GF-D8 (cell line): ENCODE measurements at regions not wholly inside any gene's neighbourhood (a gene's known extent, or its start where the extent isn't known, plus 50 kb on each side); places are given as distances from the start of the nearest gene placed in this dataset.
"Not testable (repeated sequence)": the region's sequence is repeated elsewhere in the genome, so short reads cannot be mapped to it uniquely, and the experiment has no call there.

Source experiments
- DNase-seq: peaks from one replicate; lab custom pipeline; 2025; lab: John Stamatoyannopoulos, UW

DNA sequence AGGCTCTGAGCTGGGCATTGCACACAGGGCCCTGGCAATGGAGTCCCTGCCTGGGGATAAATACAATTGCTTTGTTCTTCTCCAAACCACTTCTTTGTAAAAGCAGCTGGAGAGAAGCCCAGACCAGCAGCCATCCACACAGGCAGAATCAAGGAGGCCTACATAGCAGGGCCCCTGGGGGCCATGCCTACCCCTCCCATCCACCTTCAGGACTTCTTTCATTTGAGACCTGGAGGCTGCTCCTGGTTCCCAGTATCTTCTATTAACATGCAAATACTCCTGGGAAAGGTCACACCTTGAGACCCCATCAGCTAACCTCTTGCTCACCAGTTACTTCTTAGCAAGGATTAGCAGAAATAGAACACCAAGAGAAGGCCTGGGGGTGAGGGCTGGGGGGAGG is 511.1 kb downstream of the SOX6 start:
- no peak for DNase-seq

DNA sequence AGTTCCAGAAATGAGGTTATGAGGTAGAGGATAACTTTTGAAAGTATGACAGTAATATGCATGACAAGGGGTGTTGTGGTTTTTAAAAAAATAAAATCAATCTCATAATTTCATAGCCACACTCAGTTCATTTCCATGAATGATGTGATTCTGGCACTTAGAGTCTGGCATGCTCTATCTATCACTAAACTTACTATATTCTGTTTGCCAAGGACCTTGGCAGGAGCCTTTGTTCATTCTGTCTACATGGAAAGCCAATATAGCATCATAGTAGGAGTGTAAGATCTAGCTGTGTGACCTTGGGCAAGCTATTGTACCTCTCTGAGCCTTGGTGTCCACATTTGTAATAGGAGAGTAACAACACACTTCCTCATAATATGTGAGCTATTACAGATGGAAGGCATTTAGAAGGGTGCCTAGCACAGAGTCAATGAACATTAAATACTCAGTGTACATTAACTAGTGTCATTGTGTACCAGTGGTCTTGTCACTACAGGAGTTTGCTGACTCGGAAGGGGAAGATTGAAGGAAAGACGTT is 507.6 kb downstream of the SOX6 start:
- no peak for DNase-seq

DNA sequence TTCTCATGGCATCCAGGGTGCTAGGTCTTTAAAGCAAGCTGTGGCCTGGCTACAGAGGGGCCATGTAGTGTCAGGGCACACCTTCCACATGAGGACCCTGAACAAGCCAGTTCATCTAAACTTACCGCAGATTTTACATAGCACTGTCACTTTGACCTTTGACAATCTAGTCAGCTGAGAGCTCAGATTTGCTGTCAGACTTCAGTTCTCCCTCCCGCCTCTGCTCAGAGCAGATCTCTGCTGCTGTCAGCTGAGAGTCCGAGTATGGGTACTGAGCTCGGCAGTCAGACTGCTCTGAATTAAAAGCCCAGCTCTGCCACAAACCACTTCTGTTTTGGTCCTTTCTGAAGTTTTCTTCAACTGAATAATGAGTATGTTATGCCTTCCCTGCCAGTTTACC is 507.1 kb downstream of the SOX6 start:
- DNase-seq: no peak

DNA sequence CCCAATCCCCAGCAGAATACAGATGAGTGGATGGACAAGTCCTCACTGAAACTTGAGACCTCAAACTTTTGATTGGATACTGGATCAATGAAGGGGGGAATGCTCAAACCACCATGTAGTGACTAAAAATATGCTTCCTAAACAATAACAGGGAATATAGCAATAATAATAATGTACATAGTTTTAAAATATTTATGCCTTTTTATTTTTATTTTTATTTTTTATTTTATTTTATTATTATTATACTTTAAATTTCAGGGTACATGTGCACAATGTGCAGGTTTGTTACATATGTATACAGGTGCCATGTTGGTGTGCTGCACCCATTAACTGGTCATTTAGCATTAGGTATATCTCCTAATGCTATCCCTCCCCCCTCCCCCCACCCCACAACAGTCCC is 506.0 kb downstream of the SOX6 start:
- not testable (repeated sequence) for DNase-seq

DNA sequence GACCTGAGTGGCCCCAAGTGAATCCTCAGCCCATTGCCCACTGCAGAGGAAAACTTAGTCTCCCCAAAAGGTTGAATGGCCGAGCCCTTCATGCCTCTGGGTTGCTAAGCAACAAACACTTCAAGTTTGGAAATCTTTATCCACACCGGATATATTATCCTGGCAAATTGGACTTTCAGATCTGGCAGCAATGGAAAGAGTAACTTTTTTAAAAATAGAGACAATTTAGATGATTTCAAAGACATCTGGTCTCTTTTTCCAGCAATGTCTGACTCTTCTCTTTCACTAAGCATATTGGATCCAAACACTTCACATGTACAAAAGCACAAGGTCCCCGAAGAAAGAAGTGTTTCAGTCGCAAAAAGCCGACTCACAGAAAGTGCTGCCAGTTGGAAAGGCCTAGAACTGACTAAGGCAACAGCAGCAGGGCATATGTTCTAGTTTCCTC is 505.3 kb downstream of the SOX6 start:
- DNase-seq: no peak

DNA sequence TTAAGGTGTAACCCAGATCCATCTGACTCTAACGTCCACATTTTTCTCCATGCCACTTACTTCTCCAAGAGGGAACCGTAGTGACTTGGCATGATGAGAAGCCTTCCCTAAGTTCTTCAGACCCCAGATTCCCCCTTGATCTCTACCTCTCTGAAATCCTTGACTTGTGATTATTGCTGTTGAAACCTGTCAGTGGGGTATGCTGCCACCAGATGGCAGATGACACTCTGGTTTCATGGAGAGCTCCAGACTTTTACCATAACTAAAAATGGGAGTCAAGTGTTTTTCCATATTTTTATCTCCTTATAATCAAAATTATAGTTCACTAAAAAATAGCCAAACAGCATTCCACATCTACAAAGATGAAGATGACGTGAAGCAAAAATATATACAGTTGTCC is 504.2 kb downstream of the SOX6 start:
- no peak for DNase-seq

DNA sequence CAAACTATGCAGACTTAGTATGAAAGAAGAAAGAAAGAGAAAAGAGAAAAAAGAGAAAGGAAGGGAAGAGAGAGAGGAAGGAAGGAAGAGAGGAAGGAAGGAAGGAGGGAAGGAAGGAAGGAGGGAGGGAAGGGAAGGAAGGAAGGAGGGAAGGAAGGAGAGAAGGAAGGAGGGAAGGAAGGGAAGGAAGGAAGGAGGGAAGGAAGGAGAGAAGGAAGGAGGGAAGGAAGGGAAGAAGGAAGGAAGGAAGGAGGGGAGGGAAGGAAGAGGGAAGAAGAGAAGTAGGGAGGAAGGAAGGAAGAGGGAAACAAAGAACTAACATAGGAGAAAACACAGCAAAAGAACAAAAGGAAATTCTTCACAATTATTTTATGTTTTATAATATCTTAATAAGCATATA is 502.1 kb downstream of the SOX6 start:
- DNase-seq: no peak

DNA sequence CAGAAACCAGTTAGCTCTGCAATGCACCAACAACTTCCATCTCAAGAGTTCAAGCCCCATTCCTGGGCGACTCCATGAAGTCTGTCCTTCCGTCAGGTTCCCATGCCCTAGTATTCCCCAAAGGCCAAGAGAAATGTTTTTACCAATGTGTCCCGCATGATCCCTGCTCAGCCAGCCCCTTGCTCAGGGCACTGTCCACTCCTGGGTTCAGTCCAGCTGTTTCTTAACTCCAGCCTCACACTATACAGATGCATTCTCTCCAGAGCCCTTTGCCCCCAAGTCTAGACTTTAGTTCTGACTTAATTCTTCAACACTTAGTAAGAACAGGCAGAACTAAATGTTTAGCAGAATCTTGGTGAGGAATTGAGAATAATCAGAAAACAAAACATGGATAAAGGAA is 497.5 kb downstream of the SOX6 start:
- no peak for DNase-seq

DNA sequence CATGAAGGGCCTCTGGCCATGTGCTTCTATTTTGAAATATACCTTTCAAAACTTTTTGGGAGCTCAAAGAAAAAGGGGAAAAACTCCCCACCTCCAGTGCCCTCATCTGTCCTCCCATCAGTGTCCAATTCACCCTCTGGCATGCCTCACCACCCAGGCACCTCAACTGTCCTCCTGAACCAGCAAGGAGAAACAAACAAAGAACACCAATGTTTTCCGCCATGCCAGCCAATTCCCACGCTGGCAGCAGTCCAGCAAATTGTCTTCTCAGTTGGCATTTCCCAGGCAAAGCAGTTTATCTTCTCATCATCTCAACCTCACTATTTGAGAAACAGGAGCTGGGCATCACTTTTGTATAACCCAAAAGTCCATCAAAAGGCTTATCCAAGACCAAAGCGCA is 496.9 kb downstream of the SOX6 start:
- no peak for DNase-seq

DNA sequence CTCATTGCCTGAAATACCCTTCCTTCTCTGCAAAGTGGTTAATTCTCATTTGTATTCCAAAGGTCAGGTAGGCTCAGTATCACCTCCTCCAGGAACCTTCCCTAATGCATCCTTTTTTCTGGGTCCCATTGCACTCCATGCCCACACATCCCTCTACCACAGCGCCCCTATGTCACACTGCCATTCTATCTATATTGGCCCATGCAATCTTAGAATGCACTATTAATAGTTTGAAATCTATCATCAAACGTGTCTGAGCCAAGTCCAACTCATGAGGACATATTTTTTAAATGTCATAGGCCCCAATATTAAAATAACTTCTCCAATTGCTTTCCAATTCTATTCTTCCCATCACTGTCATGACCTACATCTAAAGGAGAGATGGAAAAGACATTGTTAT is 495.1 kb downstream of the SOX6 start:
- no peak for DNase-seq

DNA sequence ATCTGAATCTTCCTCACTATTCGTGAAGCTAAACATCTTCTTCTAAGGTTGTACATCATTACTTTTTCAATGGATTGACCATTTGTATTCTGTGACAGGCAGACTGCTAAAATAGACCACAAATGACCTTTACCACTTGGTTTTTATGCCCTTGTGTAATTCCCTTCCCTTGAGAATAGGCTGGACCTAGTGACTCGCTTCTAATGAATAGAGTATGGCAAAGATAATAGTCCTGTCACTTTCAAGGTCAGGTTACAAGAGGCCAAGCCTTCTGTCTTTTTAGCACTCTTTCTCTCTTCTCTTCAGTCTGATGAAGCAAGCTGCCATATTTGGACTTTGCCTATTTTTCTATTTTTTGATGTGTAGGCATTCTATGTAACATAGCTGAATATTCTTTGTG is 492.9 kb downstream of the SOX6 start:
- DNase-seq: no peak

DNA sequence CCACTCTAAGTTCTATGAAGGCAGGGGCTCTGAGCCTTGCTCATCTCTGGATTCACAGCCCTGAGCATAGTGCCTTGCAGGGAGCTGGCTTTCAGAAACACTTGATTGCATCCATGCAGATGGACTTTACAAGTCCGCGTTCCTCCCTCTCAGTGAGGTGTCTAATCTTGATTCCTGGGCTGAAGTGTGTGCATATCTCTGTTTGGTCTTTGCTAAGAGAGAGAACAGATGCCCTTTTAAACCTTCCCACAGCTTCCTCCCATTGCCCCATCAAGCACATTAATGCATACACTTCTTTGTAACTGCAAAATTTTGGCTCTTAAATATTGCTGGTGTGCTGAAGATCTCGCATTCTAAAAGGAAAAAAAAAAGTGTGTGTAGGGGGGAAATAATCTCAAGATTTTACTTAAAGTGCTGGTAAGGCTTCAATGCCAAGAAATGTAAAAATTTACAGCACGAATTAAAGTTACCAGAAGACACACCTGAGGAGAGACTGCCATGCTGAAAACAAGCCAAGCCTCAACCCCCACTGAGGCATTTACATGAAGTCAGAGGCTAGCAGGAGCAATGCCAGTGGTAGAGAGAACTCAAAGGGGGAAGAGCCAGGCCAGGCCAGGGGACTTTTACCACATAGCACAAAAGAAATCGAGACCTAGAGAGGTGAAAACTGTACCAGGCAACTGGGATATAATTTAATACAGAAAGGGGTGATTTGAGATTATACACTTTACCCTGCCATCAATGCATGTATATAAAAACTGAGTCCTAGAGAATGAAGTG is 492.1 kb downstream of the SOX6 start:
- no peak for DNase-seq

DNA sequence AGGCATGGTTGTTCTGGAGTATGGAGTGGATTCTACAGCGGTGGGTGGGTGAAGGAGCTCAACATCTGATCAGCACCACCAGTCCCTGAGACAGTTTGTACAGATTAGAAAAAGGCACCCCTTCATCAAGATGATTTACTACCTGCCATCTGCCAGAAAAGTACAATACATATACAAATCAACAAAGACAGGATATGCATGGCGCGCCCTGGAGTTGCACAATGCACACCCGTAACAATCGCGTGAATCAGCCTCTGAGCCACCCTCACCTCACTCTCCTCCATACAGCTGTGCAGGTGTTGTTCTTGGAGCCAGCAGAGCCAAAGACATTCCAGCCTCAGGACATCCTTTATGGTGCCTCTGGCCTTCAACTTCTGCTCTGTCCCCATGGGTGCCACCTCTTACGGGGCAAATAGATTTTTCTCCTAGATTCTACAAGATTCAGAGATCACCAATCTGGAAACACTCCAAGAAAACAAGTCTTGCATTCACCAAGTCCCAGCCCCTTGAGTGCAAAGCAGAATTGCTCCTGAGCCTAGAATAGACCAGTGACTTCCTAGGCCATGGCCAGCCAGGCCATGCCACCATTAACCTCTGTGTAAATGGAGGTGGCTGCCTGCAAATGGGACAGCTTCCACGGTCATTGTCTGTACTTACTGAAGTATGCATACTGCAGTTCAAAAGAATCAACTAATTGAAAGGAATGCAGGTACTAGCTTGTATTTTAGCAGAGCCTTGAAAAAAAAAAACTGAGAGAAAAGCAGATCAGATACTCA is 490.9 kb downstream of the SOX6 start:
- DNase-seq: no peak

DNA sequence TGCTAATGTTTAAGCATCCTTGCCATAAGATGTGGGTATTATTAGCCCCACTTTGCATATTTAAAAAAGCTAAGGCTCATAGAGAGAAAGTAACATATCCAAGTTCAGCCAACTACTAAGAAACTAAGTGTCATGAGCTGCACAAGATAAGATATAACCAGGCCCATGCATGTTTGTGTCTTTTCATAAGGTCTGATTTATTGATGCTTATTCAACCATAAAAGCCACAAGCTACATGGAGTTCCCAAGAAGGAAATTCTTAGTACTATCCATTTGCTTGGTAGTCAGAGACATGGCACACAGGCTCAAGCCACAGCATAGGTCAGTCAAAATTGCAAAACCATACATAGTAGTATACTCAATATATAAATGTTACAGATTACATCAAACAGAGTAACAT is 488.5 kb downstream of the SOX6 start:
- DNase-seq: no peak

DNA sequence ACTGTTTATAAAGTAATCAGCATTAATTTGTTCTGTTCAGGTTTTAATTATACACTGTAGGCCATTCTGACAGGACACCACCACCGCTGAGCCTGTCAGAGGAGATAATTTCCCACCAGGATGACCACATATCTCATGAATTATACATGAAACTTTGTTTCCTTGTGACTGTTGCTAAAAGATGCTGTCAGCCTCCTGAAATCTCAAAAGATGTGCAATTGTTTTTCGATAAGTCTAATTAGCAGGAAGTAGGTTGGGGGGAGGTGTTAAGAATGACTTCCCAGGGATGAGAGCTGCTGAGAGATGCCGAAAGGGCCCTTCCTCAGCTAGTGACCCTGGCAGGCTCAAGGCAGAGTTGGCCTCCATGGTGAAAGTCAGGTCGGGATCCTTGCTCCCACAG is 485.4 kb downstream of the SOX6 start:
- no peak for DNase-seq

DNA sequence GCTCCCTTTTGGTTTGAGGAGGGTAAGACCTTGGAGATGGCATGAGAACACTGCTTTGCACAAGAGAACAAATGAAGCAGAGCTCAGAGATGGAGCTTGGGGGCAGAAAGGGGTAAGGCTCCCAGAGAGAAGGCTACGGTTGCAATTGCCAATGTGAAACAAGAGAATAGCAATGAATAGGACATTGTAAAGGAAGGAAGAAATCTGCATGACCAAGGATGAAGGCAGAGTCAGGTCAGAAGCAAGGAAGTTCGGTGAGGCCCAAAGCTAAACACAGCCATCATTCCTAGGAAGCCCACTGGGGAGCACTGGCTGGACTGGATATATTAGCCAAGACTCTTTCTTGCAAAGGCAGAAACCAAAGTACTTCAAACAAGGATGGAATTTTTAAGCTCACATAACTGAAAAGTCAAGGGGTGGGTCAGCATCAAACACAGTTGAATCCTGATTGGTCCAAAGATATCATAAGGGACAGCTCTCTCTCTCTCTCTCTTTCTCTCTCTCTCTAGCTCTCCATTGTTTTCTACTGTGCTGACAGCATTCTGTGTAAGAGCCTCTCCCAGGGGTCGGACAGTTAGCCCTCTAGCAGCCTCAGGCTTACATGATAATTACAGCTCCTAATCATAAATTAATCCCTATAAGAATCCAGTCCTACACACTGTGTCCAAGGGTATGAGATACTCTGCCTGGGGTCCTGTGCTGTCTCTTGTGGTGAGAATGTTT is 484.3 kb downstream of the SOX6 start:
- no peak for DNase-seq

DNA sequence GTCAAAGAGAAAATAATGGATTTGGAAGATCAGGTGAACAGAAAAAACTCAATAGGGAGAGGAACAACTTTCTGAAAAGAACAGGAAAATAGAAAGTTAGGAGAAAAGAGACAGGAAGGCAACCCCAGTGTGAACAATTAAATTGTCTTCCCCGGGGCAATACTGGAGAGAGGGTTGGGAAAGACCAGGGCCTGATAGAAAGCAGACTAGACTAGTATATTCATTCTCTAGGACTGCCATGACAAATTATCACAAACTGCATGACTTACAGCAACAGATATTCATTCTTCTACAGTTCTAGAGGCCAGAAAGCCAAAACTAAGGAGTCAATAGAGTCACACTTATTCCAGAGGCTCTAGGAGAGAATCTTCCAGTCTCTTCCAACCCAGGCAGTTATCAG is 482.8 kb downstream of the SOX6 start:
- DNase-seq: no peak

DNA sequence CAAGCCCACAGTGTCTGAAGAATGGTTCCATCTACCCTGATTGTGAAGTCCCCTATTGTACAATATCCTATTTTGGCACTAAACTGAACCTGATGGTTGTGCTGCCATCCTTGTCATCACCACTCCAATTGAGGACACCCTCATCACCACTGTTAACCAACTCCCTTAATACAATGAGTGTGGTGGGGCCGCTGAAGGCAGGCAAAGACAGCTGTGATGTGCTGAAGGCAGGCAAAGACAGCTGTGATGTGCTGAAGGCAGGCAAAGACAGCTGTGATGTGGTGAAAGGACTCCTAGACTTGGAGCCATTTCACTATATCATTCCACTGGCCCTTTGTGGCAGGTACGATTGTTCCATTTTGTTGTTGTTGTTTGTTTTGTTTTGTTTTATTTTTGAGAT is 481.6 kb downstream of the SOX6 start:
- no peak for DNase-seq

DNA sequence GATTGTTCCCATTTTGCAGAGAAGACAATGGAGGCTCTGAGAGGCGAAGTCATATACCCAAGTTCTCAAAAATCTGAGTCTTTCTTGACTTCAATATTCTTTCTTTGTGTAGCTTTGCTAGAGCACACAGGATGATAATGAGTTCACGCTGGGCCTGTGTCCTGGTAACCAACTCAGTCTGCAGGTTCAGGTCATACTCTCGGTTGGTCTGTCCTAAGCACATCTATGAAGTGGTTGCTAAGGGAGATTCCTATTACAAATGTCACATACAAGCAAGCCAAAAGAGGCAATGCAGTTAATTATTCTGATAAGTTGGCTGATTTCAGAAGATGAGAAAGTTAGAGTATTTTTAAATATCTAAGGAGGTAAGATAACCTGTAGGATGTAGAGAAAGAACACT is 481.0 kb downstream of the SOX6 start:
- DNase-seq: no peak

DNA sequence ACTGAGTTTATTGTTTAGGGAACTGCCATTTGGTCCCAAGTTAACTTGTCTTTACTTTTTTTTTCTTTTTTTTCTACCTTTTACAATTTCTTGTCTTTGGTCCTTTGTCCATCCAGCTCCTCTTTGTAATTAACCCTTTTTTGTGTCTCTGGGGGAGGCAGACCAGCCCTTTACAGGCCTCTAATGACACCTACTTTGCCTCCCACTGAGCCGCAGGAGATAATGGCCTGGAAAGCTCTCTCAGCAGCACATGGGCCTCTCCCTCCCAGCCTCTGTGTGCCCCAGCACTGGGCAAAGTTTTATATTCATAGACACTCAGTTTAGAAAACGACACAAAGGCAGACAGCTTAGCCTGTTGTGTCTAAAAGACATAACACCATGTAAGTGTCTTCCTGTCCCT is 480.4 kb downstream of the SOX6 start:
- no peak for DNase-seq

DNA sequence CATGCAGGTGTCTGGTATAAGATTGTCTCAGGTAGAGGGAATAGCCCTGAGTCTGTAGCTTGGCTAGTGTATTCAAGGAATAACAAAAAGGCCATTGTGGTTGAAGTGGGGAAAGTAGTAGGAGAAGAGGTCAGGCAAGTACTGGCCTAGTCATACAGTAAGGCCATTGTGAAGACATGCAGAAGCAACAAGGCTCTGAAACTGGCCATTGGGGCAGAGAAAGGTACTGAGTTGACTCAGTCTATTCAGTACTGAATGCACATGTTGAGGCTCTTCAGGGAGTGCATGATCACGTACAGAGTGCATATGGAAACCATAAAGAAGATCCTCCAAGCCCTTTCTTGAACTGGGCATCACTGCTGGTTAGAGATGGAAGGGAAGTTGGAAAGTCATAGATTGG is 477.6 kb downstream of the SOX6 start:
- DNase-seq: no peak

DNA sequence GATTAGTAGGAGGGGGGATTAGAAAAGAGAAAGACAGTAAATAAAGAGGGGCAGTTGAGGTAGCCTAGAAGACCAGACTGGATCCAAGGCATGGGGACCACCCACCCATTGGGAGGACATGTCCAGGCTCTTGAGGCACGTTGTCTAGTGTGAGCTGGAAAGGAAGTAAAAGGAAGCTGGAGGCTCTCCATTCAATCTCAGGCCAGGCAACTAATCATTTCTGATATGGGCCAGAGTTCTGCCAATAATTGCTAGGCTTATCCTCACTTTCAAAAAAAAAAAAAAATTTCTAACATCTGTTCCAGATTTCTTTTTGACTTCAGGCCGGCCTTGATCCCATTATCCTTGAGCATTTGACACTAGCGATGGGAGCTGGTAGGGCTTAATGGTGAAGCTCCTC is 476.1 kb downstream of the SOX6 start:
- no peak for DNase-seq
